Caco-2 (cell line): ENCODE measurements at regions not wholly inside any gene's neighbourhood (a gene's known extent, or its start where the extent isn't known, plus 50 kb on each side); places are given as distances from the start of the nearest gene placed in this dataset.

ENCODE experiments used
- BruUV-seq: library from RNA; stranded (reverse); fragments of 400-500 nt; replicated peaks from 2 replicates; lab custom pipeline; 2021; lab: Mats Ljungman, UMichigan
- CTCF ChIA-PET: fragments of 300-600 bp; sonication (Branson Sonifier 250); formaldehyde crosslinking; loops from one replicate; lab custom pipeline; 2022; ENCODE audit warnings: antibody characterized with exemption; lab: Charles Lee
- POLR2A ChIA-PET: fragments of 300-600 bp; sonication (Branson Sonifier 250); formaldehyde crosslinking; loops from one replicate; lab custom pipeline; 2022; ENCODE audit warnings: antibody characterized with exemption; lab: Charles Lee
- DNase-seq, 2 experiments: peaks; one replicate each; pipeline versions ENCODE4 v3.0.0 to v3.0.0-alpha.2; 2020 to 2022
- H3K27me3 ChIP-seq: replicated peaks from 2 replicates; pipeline ENCODE4 v1.6.0; 2011; ENCODE audit warnings: low read length; ENCODE audit not compliant: control insufficient read depth, insufficient read depth
- H3K36me3 ChIP-seq: 2 replicates; pipeline ENCODE4 v1.5.1; 2011; ENCODE audit warnings: low read length; ENCODE audit not compliant: control insufficient read depth, insufficient read depth
- H3K4me1 ChIP-seq: fragments of 250-450 bp; sonication (Bioruptor Pico); 2 replicates; pipeline ENCODE4 v1.5.1; 2020; ENCODE audit warnings: mild to moderate bottlenecking
- H3K4me3 ChIP-seq: 2 replicates; pipeline ENCODE4 v1.5.1; 2011; ENCODE audit warnings: low read depth, mild to moderate bottlenecking, control low read depth, low read length
- H3K9me3 ChIP-seq: fragments of 250-450 bp; sonication (Bioruptor Pico); 2 replicates; pipeline ENCODE4 v1.5.1; 2020; ENCODE audit warnings: mild to moderate bottlenecking, moderate library complexity
- H3K27ac Mint-ChIP-seq: one replicate; pipeline ENCODE4 v1.8.0; 2022; ENCODE audit warnings: mixed read lengths; ENCODE audit not compliant: unreplicated experiment
- H3K27me3 Mint-ChIP-seq: one replicate; pipeline ENCODE4 v1.8.0; 2022; ENCODE audit warnings: mixed read lengths; ENCODE audit not compliant: insufficient read depth, unreplicated experiment
- H3K36me3 Mint-ChIP-seq: one replicate; pipeline ENCODE4 v1.8.0; 2022; ENCODE audit warnings: mild to moderate bottlenecking, mixed read lengths; ENCODE audit not compliant: insufficient read depth, unreplicated experiment
- H3K4me1 Mint-ChIP-seq: one replicate; pipeline ENCODE4 v1.8.0; 2022; ENCODE audit warnings: low read depth, mixed read lengths; ENCODE audit not compliant: unreplicated experiment
- H3K4me3 Mint-ChIP-seq: one replicate; pipeline ENCODE4 v1.8.0; 2022; ENCODE audit warnings: mild to moderate bottlenecking, moderate library complexity, mixed read lengths; ENCODE audit not compliant: unreplicated experiment
- H3K9me3 Mint-ChIP-seq: one replicate; pipeline ENCODE4 v1.8.0; 2022; ENCODE audit warnings: mixed read lengths; ENCODE audit not compliant: unreplicated experiment
- intact Hi-C: fragments of 100-400 bp; cut with micrococcal nuclease; formaldehyde crosslinking; loops from one replicate; pipeline ENCODE4 v1.10.0; 2022; ENCODE audit not compliant: unreplicated experiment
- TF ChIP-seq, protein P1 (sequence below), 2 experiments: fragments of 200-600 bp in 1 of 2; IDR thresholded peaks; 1 replicate in 1 of 2; 2 replicates in 1 of 2; pipeline versions ENCODE4 v1.5.1 to v1.8.0; 2011 to 2022; ENCODE audit warnings: antibody characterized with exemption in 1 of 2, control low read depth in 1 of 2, inconsistent platforms in 1 of 2, low read depth in 1 of 2, low read length in 1 of 2, mild to moderate bottlenecking in 1 of 2, moderate library complexity in 1 of 2; ENCODE audit not compliant: insufficient read depth in 1 of 2, severe bottlenecking in 1 of 2, unreplicated experiment in 1 of 2

DNA sequence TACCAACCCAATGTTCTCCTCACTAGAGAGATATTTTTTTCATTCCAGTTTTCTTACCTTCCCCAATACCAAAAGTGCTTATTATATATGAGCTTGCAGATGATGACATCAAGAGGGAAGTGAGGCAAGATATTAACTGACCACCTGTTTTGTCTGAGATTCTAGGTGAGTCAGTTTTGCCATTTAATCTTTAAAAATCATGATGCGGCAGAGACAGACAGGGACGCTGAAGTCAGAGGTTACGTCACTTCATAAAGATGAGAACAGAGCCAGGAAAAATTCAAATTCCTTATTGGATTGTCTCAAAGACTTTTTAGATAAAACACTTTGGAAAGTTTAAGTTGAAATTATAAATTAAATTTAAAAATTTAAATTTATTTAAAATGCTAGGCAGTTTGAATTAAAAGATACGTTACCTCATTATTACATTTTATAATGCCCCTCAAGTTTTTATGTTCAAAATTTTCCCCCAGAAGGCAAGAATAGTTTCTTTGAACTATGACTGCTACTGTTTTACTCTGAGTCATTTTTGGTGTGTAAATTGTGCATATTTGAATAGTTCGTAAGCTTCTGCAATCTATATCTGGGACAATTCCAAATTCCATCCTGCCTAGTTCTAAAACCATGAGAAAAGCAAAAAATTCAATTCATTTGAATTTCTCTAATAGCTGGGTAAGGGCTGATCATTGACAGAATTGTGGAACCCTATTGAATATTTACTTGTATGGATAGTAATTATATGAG, 839.6 kb upstream of the GOT2 start:
- Histone ChIP-seq H3K4me1 (no peaks in the 10 kb centered on the region), H3K4me3 (no peak overlapping the region), H3K36me3 (no peaks in the 10 kb centered on the region), H3K9me3 (no peaks in the 10 kb centered on the region; the same call in 1 of the 2 replicates), H3K27me3 (no peaks in the 10 kb centered on the region)
- DNase-seq = no peak
- Mint-ChIP-seq H3K4me1 (no peaks in the 10 kb centered on the region), H3K36me3 (no peaks in the 10 kb centered on the region), H3K27me3 (no peaks in the 10 kb centered on the region), H3K4me3 (no peak overlapping the region), H3K27ac (no peak overlapping the region), H3K9me3 (no peaks in the 10 kb centered on the region)
- intact Hi-C loops = no loop called here
- TF ChIP-seq, protein P1, sequence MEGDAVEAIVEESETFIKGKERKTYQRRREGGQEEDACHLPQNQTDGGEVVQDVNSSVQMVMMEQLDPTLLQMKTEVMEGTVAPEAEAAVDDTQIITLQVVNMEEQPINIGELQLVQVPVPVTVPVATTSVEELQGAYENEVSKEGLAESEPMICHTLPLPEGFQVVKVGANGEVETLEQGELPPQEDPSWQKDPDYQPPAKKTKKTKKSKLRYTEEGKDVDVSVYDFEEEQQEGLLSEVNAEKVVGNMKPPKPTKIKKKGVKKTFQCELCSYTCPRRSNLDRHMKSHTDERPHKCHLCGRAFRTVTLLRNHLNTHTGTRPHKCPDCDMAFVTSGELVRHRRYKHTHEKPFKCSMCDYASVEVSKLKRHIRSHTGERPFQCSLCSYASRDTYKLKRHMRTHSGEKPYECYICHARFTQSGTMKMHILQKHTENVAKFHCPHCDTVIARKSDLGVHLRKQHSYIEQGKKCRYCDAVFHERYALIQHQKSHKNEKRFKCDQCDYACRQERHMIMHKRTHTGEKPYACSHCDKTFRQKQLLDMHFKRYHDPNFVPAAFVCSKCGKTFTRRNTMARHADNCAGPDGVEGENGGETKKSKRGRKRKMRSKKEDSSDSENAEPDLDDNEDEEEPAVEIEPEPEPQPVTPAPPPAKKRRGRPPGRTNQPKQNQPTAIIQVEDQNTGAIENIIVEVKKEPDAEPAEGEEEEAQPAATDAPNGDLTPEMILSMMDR (IDR thresholded peaks at IDR 0.05; ENCODE audit: insufficient read depth in 1 of 2, low read depth in 1 of 2, low read length in 1 of 2, severe bottlenecking in 1 of 2, unreplicated experiment in 1 of 2) = no peak
- no TSS peak for BruUV-seq
- POLR2A ChIA-PET = no interaction called here
- CTCF ChIA-PET = no interaction called here

DNA sequence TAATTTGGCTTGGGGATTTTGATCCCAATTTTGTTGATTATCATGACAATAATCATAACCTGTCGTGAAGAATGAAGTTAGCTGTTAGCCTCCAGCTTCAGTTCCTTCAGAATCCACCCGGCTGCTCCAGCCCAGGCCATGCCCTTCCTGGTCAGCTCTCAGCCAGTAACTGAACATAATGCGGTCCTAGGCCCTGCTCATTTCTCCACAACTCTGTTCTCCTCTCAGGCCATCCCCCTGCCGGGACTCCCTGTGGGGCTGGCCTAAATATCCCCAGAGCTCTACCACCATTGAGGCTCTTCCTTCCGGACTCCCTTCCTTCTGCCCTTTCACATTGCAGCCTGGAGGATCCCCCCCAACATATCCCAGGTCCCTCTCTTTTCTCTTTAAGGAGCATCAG, 833.4 kb upstream of the GOT2 start:
- DNase-seq = no peak
- TF ChIP-seq, protein P1 (IDR thresholded peaks at IDR 0.05; ENCODE audit: insufficient read depth in 1 of 2, low read depth in 1 of 2, low read length in 1 of 2, severe bottlenecking in 1 of 2, unreplicated experiment in 1 of 2) = no peak
- ChIA-PET CTCF (interaction anchor here (0.6 kb wide), 1 partner anchor 1452 kb away, joined by 3 read pairs; no protein-coding TSS in a partner anchor), POLR2A (no interaction called here)
- intact Hi-C loops = no loop called here
- Histone ChIP-seq H3K27me3 (no peaks in the 10 kb centered on the region), H3K4me1 (no peaks in the 10 kb centered on the region), H3K36me3 (no peaks in the 10 kb centered on the region), H3K4me3 (no peak overlapping the region), H3K9me3 (no peaks in the 10 kb centered on the region)
- Mint-ChIP-seq H3K4me3 (no peak overlapping the region), H3K4me1 (no peaks in the 10 kb centered on the region), H3K27ac (no peak overlapping the region), H3K36me3 (no peaks in the 10 kb centered on the region), H3K27me3 (peaks cover 3% of the 10 kb centered on the region), H3K9me3 (no peaks in the 10 kb centered on the region)
- no TSS peak for BruUV-seq

DNA sequence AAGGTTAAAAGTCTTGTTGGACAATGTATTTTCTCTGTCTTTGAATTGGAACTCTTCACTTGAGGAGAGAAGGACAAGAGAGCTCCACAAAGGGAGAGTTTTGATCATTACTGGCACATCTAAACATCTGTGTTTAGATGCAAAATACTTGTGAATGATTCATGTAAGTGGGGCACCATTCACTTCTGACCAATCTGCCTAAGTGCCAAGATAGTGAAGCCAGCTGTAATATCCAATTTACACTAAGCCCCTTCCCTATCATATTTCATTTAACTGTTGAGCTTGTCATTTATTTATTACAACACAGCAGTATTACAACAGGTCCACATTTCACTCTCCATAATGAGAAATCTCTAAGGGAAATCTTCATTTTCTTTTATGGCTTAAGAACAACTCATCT, 832.3 kb upstream of the GOT2 start:
- no peaks in the 10 kb centered on the region for H3K27me3 ChIP-seq
- Mint-ChIP-seq H3K36me3 (no peaks in the 10 kb centered on the region), H3K4me3 (no peak overlapping the region), H3K27ac (no peak overlapping the region), H3K27me3 (peaks cover 3% of the 10 kb centered on the region), H3K9me3 (no peaks in the 10 kb centered on the region), H3K4me1 (no peaks in the 10 kb centered on the region)
- H3K4me1 ChIP-seq = no peaks in the 10 kb centered on the region
- POLR2A ChIA-PET = no interaction called here
- intact Hi-C loops = no loop called here
- no peaks in the 10 kb centered on the region for H3K9me3 ChIP-seq
- no peaks in the 10 kb centered on the region for H3K36me3 ChIP-seq
- DNase-seq = no peak
- CTCF ChIA-PET = no interaction called here
- TF ChIP-seq, protein P1 (IDR thresholded peaks at IDR 0.05; ENCODE audit: insufficient read depth in 1 of 2, low read depth in 1 of 2, low read length in 1 of 2, severe bottlenecking in 1 of 2, unreplicated experiment in 1 of 2) = no peak
- H3K4me3 ChIP-seq = no peak overlapping the region
- no TSS peak for BruUV-seq
